IPS DF 6.9 (cell line): ENCODE measurements at regions not wholly inside any gene's neighbourhood (a gene's known extent, or its start where the extent isn't known, plus 50 kb on each side); places are given as distances from the start of the nearest gene placed in this dataset.

Experiments
- DNase-seq: peaks from one replicate; pipeline ENCODE4 v3.0.0-alpha.2; 2013; ENCODE audit warnings: low read depth, low spot score
- H3K27ac ChIP-seq: one replicate; pipeline ENCODE4 v1.5.1; 2013; ENCODE audit warnings: low read length, control low read depth
- H3K27me3 ChIP-seq: 2 replicates; pipeline ENCODE4 v1.6.1; 2013; ENCODE audit warnings: mild to moderate bottlenecking, low read length; ENCODE audit not compliant: control insufficient read depth, insufficient read depth
- H3K36me3 ChIP-seq: 2 replicates; pipeline ENCODE4 v1.6.1; 2013; ENCODE audit warnings: low read length; ENCODE audit not compliant: control insufficient read depth, insufficient read depth
- H3K4me1 ChIP-seq: 2 replicates; pipeline ENCODE4 v1.6.1; 2013; ENCODE audit warnings: low read length; ENCODE audit not compliant: control insufficient read depth, insufficient read depth
- H3K4me3 ChIP-seq: 2 replicates; pipeline ENCODE4 v1.5.1; 2013; ENCODE audit warnings: mild to moderate bottlenecking, low read length
- H3K9me3 ChIP-seq: 2 replicates; pipeline ENCODE4 v1.6.1; 2013; ENCODE audit warnings: low read length, inconsistent platforms; ENCODE audit not compliant: control insufficient read depth, insufficient read depth
- WGBS: extraction: QIAGEN DNeasy Blood & Tissue Kit; methylation state at CpG from one replicate; pipeline ENCODE4 v1.1.7; 2013; ENCODE audit warnings: mixed read lengths, missing lambda C conversion rate; ENCODE audit not compliant: insufficient read length, insufficient coverage; 5-methylcytosine and 5-hydroxymethylcytosine counted together

- H3K4me1 ChIP-seq = no peaks in the 10 kb centered on the region
- H3K4me3 ChIP-seq = no peak overlapping the region
- H3K9me3 ChIP-seq = no peaks in the 10 kb centered on the region
- no peaks in the 10 kb centered on the region for H3K27me3 ChIP-seq
- no peaks in the 10 kb centered on the region for H3K36me3 ChIP-seq
- no CpG with 5 or more reads among the region's 1 CpG for WGBS
- DNase-seq = no peak
- no peak overlapping the region for H3K27ac ChIP-seq
Observed at GRCh38 chr5:81914696-81915095, 57.1 kb upstream of the ATG10 start.

DNA sequence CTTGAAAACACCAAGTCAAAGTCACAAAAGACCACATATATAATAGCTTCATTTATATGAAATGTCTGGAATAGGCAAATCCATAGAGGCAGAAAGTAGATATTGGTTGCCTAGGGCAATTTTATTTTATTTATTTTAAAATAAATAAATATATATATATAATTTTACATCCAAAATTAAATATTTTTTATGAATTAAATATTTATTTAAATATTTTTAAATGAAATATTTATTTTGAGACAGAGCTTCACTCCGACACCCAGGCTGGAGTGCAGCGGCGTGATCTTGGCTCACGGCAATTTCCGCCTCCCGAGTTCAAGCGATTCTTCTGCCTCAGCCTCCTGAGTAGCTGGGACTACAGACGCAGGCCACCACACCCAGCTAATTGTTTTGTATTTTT lies 58.9 kb upstream of the ATG10 start:
- no peak overlapping the region for H3K4me3 ChIP-seq
- no peaks in the 10 kb centered on the region for H3K4me1 ChIP-seq
- H3K27me3 ChIP-seq = no peaks in the 10 kb centered on the region
- no peak for DNase-seq
- WGBS = no CpG with 5 or more reads among the region's 8 CpGs
- no peaks in the 10 kb centered on the region for H3K36me3 ChIP-seq
- H3K27ac ChIP-seq = no peak overlapping the region
- H3K9me3 ChIP-seq = no peaks in the 10 kb centered on the region

- H3K4me3 ChIP-seq = no peak overlapping the region
- DNase-seq = no peak
- 100% methylated on average over 1 of the region's 1 CpG for WGBS
- H3K4me1 ChIP-seq = no peaks in the 10 kb centered on the region
- no peaks in the 10 kb centered on the region for H3K36me3 ChIP-seq
- H3K27ac ChIP-seq = no peak overlapping the region
- no peaks in the 10 kb centered on the region for H3K9me3 ChIP-seq
- no peaks in the 10 kb centered on the region for H3K27me3 ChIP-seq
Observed at GRCh38 chr5:81909677-81910076, 62.1 kb upstream of the ATG10 start.

DNA sequence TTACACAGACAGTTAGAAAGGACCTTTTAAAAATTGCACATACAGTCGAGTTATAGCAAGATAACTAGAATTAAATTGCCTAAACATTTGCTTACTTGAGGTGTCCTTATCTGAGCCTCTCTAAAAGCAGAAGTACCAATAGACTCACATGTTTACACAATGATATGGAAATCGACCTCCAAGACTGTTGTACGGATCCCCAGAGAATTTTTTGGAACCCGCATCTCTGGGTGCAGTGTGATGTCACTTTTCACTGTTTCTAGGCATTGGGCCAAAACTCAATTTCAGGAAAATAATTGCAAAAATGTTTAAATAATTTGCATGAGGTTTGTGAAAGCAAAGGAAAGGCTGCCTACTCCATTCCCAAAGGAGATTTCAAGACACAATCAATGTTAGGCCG lies 63.1 kb upstream of the ATG10 start:
- no peaks in the 10 kb centered on the region for H3K9me3 ChIP-seq
- no peak overlapping the region for H3K27ac ChIP-seq
- no CpG with 5 or more reads among the region's 5 CpGs for WGBS
- no peaks in the 10 kb centered on the region for H3K36me3 ChIP-seq
- no peak for DNase-seq
- no peaks in the 10 kb centered on the region for H3K4me1 ChIP-seq
- H3K4me3 ChIP-seq = no peak overlapping the region
- no peaks in the 10 kb centered on the region for H3K27me3 ChIP-seq

DNA sequence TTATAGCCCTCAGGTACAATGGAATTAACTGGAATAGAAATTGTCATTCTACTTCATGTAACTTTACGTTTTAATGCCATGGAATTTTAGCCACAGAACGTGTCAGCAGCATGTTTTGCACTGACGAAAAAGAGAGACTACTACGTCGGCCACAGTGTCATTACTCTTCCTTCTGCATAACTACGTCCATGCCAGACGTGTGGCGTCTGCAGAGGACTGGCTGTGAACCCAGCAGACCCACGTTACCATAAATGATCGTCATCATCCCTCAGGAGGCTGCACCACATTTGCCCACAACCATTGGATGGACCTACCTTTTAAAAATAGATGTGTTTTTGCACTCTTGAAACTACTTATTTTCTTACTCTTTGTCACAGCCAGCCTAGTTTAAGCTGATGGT lies 63.8 kb upstream of the ATG10 start:
- WGBS = no CpG with 5 or more reads among the region's 10 CpGs
- H3K36me3 ChIP-seq = no peaks in the 10 kb centered on the region
- H3K4me1 ChIP-seq = no peaks in the 10 kb centered on the region
- H3K27ac ChIP-seq = no peak overlapping the region
- no peaks in the 10 kb centered on the region for H3K27me3 ChIP-seq
- H3K9me3 ChIP-seq = no peaks in the 10 kb centered on the region
- no peak for DNase-seq
- H3K4me3 ChIP-seq = no peak overlapping the region

GRCh38 chr5:81907012-81907635 lies 64.7 kb upstream of the ATG10 start:
- DNase-seq = no peak
- WGBS = no CpG with 5 or more reads among the region's 4 CpGs
- Histone ChIP-seq H3K27me3 (no peaks in the 10 kb centered on the region), H3K27ac (no peak overlapping the region), H3K4me1 (no peaks in the 10 kb centered on the region), H3K9me3 (no peaks in the 10 kb centered on the region), H3K36me3 (no peaks in the 10 kb centered on the region), H3K4me3 (no peak overlapping the region)

DNA sequence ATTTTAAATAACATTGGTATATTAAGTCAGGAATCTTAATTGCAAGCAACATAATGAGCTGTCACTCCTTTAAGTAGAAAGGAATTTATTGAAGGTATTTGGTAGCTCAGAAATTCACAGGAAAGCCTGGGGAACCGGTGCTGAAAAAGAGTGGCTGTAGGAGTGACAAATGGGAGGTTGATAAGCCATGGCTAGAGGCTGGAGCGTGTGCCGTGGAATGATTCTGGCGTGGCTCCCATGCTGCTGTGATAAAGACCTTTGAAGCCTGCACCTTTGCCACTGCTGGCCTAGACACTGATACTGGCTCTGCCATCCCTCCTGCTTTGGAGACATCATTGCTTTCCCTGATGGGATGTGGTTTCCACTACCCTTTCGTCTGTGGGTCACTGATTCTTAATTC lies 65.7 kb upstream of the ATG10 start:
- Histone ChIP-seq H3K4me1 (no peaks in the 10 kb centered on the region), H3K36me3 (no peaks in the 10 kb centered on the region), H3K4me3 (no peak overlapping the region), H3K27me3 (no peaks in the 10 kb centered on the region), H3K27ac (no peak overlapping the region), H3K9me3 (no peaks in the 10 kb centered on the region)
- WGBS = no CpG with 5 or more reads among the region's 5 CpGs
- no peak for DNase-seq

DNA sequence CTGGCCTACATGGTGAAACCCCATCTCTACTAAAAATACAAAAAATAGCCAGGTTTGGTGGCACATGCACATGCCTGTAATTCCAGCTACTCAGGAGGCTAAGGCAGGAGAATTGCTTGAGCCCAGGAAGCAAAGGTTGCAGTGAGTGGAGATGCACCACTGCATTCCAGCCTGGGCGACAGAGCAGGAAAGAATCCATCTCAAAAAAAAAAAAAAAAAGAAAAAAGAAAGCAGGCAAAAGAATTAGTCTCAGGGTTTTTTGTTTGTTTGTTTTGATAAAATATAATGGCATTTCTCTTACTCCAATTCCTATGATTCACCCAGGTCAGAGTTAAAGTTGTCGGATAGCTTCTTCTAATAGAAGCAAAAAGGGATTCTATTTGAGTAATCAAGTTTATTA lies 67.0 kb upstream of the ATG10 start:
- Histone ChIP-seq H3K4me1 (no peaks in the 10 kb centered on the region), H3K4me3 (no peak overlapping the region), H3K9me3 (no peaks in the 10 kb centered on the region), H3K27ac (no peak overlapping the region), H3K36me3 (no peaks in the 10 kb centered on the region), H3K27me3 (no peaks in the 10 kb centered on the region)
- no CpG with 5 or more reads among the region's 2 CpGs for WGBS
- DNase-seq = no peak

DNA sequence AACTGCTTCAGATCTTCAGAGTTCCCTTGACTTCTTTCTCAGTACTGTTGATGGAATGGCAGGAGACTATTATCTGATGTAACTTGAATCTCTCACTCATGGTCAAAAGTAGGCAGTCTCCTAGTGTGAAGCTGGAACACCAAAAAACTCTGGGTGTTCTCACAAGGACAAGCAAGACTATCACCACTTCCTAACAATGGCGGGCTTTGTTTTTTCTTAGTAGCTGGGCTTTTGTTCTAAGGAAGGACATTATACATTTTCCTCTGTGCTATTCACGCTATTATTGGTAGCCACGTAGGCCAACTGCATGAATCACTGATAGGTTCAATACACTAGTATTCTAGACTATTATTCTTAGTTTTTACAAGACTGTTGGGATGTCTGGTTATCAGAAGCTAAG lies 67.7 kb upstream of the ATG10 start:
- no peak for DNase-seq
- Histone ChIP-seq H3K36me3 (no peaks in the 10 kb centered on the region), H3K9me3 (no peaks in the 10 kb centered on the region), H3K27me3 (no peaks in the 10 kb centered on the region), H3K4me3 (no peak overlapping the region), H3K4me1 (no peaks in the 10 kb centered on the region), H3K27ac (no peak overlapping the region)
- whole genome bisulfite sequencing = no CpG with 5 or more reads among the region's 3 CpGs

DNA sequence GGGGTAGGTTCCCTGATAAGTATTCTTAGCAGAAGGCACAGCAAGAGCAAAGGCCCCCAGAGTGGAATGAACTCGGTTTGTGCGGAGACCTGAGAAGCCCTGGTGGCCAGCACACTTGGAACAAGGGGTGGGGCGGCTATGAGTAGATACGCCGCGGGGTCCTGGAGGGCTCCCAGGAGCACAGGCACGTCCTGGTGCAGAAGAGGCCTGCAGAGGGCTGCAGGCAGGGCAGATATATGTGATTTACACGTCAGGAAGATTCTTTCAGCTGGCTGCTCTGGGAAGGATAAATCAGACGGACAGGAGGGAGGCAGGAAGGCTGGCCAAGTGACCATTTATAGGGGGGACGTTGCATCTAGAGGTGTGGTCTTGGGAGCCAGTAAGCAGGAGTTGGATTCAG lies 70.2 kb upstream of the ATG10 start:
- H3K27ac ChIP-seq = no peak overlapping the region
- H3K4me3 ChIP-seq = no peak overlapping the region
- no peaks in the 10 kb centered on the region for H3K4me1 ChIP-seq
- no CpG with 5 or more reads among the region's 10 CpGs for WGBS
- DNase-seq = no peak
- no peaks in the 10 kb centered on the region for H3K36me3 ChIP-seq
- H3K27me3 ChIP-seq = no peaks in the 10 kb centered on the region
- no peaks in the 10 kb centered on the region for H3K9me3 ChIP-seq

DNA sequence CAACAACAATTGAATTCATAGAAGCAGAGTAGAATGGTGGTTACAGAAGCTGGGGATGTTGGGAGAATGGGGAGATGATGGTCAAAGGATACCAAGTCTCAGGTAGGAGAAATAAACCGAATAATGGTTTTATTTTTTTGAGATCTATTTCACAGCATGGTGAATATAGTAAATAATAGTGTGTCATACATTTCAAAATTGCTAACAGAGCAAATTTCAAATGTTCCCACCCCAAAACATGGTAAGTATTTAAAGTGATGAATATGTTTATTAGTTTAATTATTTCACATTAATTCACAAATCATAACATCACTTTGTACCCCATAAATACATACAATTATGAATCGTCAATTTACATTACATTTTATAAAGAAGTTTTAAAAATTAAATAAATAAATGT lies 72.7 kb upstream of the ATG10 start:
- Histone ChIP-seq H3K36me3 (no peaks in the 10 kb centered on the region), H3K27me3 (no peaks in the 10 kb centered on the region), H3K9me3 (no peaks in the 10 kb centered on the region), H3K4me3 (no peak overlapping the region), H3K4me1 (no peaks in the 10 kb centered on the region), H3K27ac (no peak overlapping the region)
- 100% methylated on average over 1 of the region's 2 CpGs for WGBS
- DNase-seq = no peak
